ENCODE measurements at regions not wholly inside any gene's neighbourhood (a gene's known extent, or its start where the extent isn't known, plus 50 kb on each side); places are given as distances from the start of the nearest gene placed in this dataset.

GRCh38 chr13:107066355-107066754 is 498.4 kb upstream of the ARGLU1 start:
- TF ChIP-seq CTCF (IDR thresholded peaks at IDR 0.05) (no peak), POLR2A (IDR thresholded peaks at IDR 0.05) (no peak)
